H9 (cell line): ENCODE measurements at regions not wholly inside any gene's neighbourhood (a gene's known extent, or its start where the extent isn't known, plus 50 kb on each side); places are given as distances from the start of the nearest gene placed in this dataset.
"Not testable (repeated sequence)": the region's sequence is repeated elsewhere in the genome, so short reads cannot be mapped to it uniquely, and the experiment has no call there.

Experiments
- DNase-seq: peaks from one replicate; pipeline ENCODE4 v3.0.0-alpha.2; 2017
- H2AFZ ChIP-seq: one replicate; pipeline ENCODE4 v1.6.1; 2013; ENCODE audit warnings: mild to moderate bottlenecking, low read length, control low read depth, moderate library complexity
- H2AK5ac ChIP-seq: 2 replicates; pipeline ENCODE4 v1.6.1; 2013; ENCODE audit warnings: low read length, control low read depth, mixed read lengths; ENCODE audit not compliant: insufficient read length
- H2BK120ac ChIP-seq: one replicate; pipeline ENCODE4 v1.6.1; 2013; ENCODE audit warnings: low read depth, mild to moderate bottlenecking, low read length, control low read depth, inconsistent platforms; ENCODE audit not compliant: poor library complexity, severe bottlenecking
- H2BK12ac ChIP-seq: 2 replicates; pipeline ENCODE4 v1.6.1; 2013; ENCODE audit warnings: low read length, control low read depth, mixed read lengths, low read depth; ENCODE audit not compliant: insufficient read length
- H2BK15ac ChIP-seq: 2 replicates; pipeline ENCODE4 v1.6.1; 2013; ENCODE audit warnings: low read depth, low read length, control low read depth
- H2BK20ac ChIP-seq: one replicate; pipeline ENCODE4 v1.6.1; 2013; ENCODE audit warnings: low read depth, mild to moderate bottlenecking, low read length, control low read depth, inconsistent platforms; ENCODE audit not compliant: poor library complexity, severe bottlenecking
- H2BK5ac ChIP-seq: 2 replicates; pipeline ENCODE4 v1.6.1; 2013; ENCODE audit warnings: low read length, control low read depth, mixed read lengths; ENCODE audit not compliant: insufficient read length
- H3K14ac ChIP-seq: 2 replicates; pipeline ENCODE4 v1.6.1; 2013; ENCODE audit warnings: low read length, control low read depth; ENCODE audit not compliant: insufficient read depth
- H3K18ac ChIP-seq: 2 replicates; pipeline ENCODE4 v1.6.1; 2013; ENCODE audit warnings: low read depth, mild to moderate bottlenecking, mixed read lengths, low read length, control low read depth; ENCODE audit not compliant: insufficient read length
- H3K23ac ChIP-seq: 2 replicates; pipeline ENCODE4 v1.6.1; 2013; ENCODE audit warnings: low read length, control low read depth, mixed read lengths, low read depth; ENCODE audit not compliant: insufficient read length
- H3K23me2 ChIP-seq: 2 replicates; pipeline ENCODE4 v1.6.1; 2013; ENCODE audit warnings: low read depth, mild to moderate bottlenecking, mixed read lengths, low read length, control low read depth; ENCODE audit not compliant: insufficient read length, poor library complexity, severe bottlenecking
- H3K27ac ChIP-seq: 2 replicates; pipeline ENCODE4 v1.5.1; 2013; ENCODE audit warnings: low read length, control low read depth, mixed read lengths, low read depth; ENCODE audit not compliant: insufficient read length
- H3K27me3 ChIP-seq: 2 replicates; pipeline ENCODE4 v1.6.1; 2013; ENCODE audit warnings: low read length, control low read depth, inconsistent platforms; ENCODE audit not compliant: insufficient read depth
- H3K4ac ChIP-seq: 2 replicates; pipeline ENCODE4 v1.6.1; 2013; ENCODE audit warnings: low read depth, mild to moderate bottlenecking, control low read depth, inconsistent platforms, low read length, moderate library complexity
- H3K4me1 ChIP-seq: 2 replicates; pipeline ENCODE4 v1.6.1; 2013; ENCODE audit warnings: low read length, control low read depth, inconsistent platforms; ENCODE audit not compliant: insufficient read depth
- H3K4me2 ChIP-seq: 2 replicates; pipeline ENCODE4 v1.6.1; 2013; ENCODE audit warnings: low read length, control low read depth, mixed read lengths; ENCODE audit not compliant: insufficient read length, insufficient read depth
- H3K56ac ChIP-seq: 2 replicates; pipeline ENCODE4 v1.6.1; 2013; ENCODE audit warnings: low read depth, mild to moderate bottlenecking, mixed read lengths, low read length, control low read depth; ENCODE audit not compliant: insufficient read length
- H3K79me1 ChIP-seq: 2 replicates; pipeline ENCODE4 v1.6.1; 2013; ENCODE audit warnings: low read depth, mild to moderate bottlenecking, moderate library complexity, low read length, control low read depth, inconsistent platforms; ENCODE audit not compliant: insufficient read depth, poor library complexity, severe bottlenecking
- H3K79me2 ChIP-seq: 2 replicates; pipeline ENCODE4 v1.6.1; 2013; ENCODE audit warnings: low read length, control low read depth, inconsistent platforms; ENCODE audit not compliant: insufficient read depth
- H3K9ac ChIP-seq: 2 replicates; pipeline ENCODE4 v1.6.1; 2013; ENCODE audit warnings: low read length, control low read depth, mixed read lengths; ENCODE audit not compliant: insufficient read length; ENCODE audit errors: extremely low read depth
- H3K9me3 ChIP-seq: one replicate; pipeline ENCODE4 v1.6.1; 2013; ENCODE audit warnings: low read depth, low read length, inconsistent platforms; ENCODE audit not compliant: control insufficient read depth
- H3T11ph ChIP-seq: one replicate; pipeline ENCODE4 v1.6.1; 2013; ENCODE audit warnings: mild to moderate bottlenecking, low read length, control low read depth, inconsistent platforms
- H4K20me1 ChIP-seq: one replicate; pipeline ENCODE4 v1.6.1; 2013; ENCODE audit not compliant: control insufficient read depth, insufficient read length, insufficient read depth
- H4K5ac ChIP-seq: 2 replicates; pipeline ENCODE4 v1.6.1; 2013; ENCODE audit warnings: low read depth, mild to moderate bottlenecking, mixed read lengths, low read length, control low read depth; ENCODE audit not compliant: insufficient read length
- H4K8ac ChIP-seq: replicated peaks from 2 replicates; pipeline ENCODE4 v1.6.1; 2013; ENCODE audit warnings: low read length, control low read depth, mixed read lengths, low read depth; ENCODE audit not compliant: insufficient read length
- H4K91ac ChIP-seq: 2 replicates; pipeline ENCODE4 v1.6.1; 2013; ENCODE audit warnings: low read depth, mild to moderate bottlenecking, moderate library complexity, mixed read lengths, low read length, control low read depth; ENCODE audit not compliant: insufficient read length
- H3K27ac Mint-ChIP-seq, 3 experiments: 2 replicates in 2 of 3; 3 replicates in 1 of 3; pipeline ENCODE4 v1.8.0; 2020 to 2021; ENCODE audit warnings: mixed read lengths in 3 of 3, mild to moderate bottlenecking in 1 of 3, moderate library complexity in 1 of 3
- H3K27me3 Mint-ChIP-seq: 2 replicates; pipeline ENCODE4 v1.8.0; 2021; ENCODE audit warnings: low read depth, mild to moderate bottlenecking, moderate library complexity, mixed read lengths
- H3K36me3 Mint-ChIP-seq, 3 experiments: 2 replicates in 2 of 3; 3 replicates in 1 of 3; pipeline ENCODE4 v1.8.0; 2020 to 2021; ENCODE audit warnings: low read depth in 3 of 3, mixed read lengths in 3 of 3; ENCODE audit not compliant: insufficient read depth in 1 of 3
- H3K4me1 Mint-ChIP-seq, 2 experiments: 2 replicates each; pipeline ENCODE4 v1.8.0; 2020; ENCODE audit warnings: mixed read lengths in 2 of 2
- H3K4me3 Mint-ChIP-seq, 2 experiments: 2 replicates in 1 of 2; 3 replicates in 1 of 2; pipeline ENCODE4 v1.8.0; 2020 to 2021; ENCODE audit warnings: mild to moderate bottlenecking in 2 of 2, mixed read lengths in 2 of 2, moderate library complexity in 1 of 2
- H3K9me3 Mint-ChIP-seq, 2 experiments: 2 replicates in 1 of 2; 3 replicates in 1 of 2; pipeline ENCODE4 v1.8.0; 2020; ENCODE audit warnings: mild to moderate bottlenecking in 2 of 2, mixed read lengths in 2 of 2, moderate library complexity in 1 of 2
- WGBS: extraction: QIAGEN DNeasy Blood & Tissue Kit; methylation state at CpG from one replicate; pipeline ENCODE4 v1.1.7; 2013; ENCODE audit warnings: missing lambda C conversion rate, low lambda C conversion rate, mixed read lengths; ENCODE audit not compliant: insufficient read length; ENCODE audit errors: extremely low coverage; 5-methylcytosine and 5-hydroxymethylcytosine counted together
- TF ChIP-seq, protein P1 (sequence below): fragments of 200-600 bp; sonication (generic); conservative IDR thresholded peaks from 3 replicates; pipeline ENCODE4 v1.8.0; 2021; ENCODE audit warnings: antibody characterized with exemption, mild to moderate bottlenecking

DNA sequence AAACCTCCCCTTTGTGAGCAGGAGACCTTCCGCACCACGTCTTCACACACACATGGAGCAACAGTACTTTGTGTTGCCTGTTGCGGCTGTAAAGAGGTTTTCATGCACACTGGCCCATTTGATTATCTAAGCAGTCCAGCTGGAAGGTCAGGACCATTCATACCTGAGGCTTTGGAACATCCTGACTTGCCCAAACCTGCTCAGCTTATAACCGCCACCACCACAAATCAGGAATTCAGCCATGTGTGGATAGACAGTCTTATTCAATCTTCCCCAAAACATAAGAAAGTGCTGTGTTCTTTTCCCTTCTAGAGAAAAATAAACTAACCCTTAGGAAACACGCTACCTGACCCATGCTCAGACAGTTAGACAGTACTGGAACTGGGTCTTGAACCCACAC is 81.6 kb upstream of the XYLT1 start:
- Histone ChIP-seq H3K23ac (no peak overlapping the region), H2BK20ac (no peak overlapping the region), H3K4ac (no peak overlapping the region), H3K56ac (no peak overlapping the region), H4K91ac (no peak overlapping the region), H3K79me1 (no peaks in the 10 kb centered on the region), H3T11ph (no peak overlapping the region), H3K23me2 (no peaks in the 10 kb centered on the region), H2BK12ac (no peak overlapping the region), H2AFZ (no peak overlapping the region), H3K79me2 (no peaks in the 10 kb centered on the region), H3K18ac (no peak overlapping the region), H2BK15ac (no peak overlapping the region), H3K9me3 (no peaks in the 10 kb centered on the region), H3K27me3 (no peaks in the 10 kb centered on the region), H2AK5ac (no peak overlapping the region), H3K4me1 (no peaks in the 10 kb centered on the region), H3K14ac (no peak overlapping the region), H3K27ac (no peak overlapping the region), H4K8ac (no peak overlapping the region), H3K4me2 (no peak overlapping the region), H4K5ac (no peak overlapping the region), H2BK5ac (no peak overlapping the region), H3K9ac (no peak overlapping the region), H4K20me1 (no peaks in the 10 kb centered on the region), H2BK120ac (no peak overlapping the region)
- TF ChIP-seq, protein P1, sequence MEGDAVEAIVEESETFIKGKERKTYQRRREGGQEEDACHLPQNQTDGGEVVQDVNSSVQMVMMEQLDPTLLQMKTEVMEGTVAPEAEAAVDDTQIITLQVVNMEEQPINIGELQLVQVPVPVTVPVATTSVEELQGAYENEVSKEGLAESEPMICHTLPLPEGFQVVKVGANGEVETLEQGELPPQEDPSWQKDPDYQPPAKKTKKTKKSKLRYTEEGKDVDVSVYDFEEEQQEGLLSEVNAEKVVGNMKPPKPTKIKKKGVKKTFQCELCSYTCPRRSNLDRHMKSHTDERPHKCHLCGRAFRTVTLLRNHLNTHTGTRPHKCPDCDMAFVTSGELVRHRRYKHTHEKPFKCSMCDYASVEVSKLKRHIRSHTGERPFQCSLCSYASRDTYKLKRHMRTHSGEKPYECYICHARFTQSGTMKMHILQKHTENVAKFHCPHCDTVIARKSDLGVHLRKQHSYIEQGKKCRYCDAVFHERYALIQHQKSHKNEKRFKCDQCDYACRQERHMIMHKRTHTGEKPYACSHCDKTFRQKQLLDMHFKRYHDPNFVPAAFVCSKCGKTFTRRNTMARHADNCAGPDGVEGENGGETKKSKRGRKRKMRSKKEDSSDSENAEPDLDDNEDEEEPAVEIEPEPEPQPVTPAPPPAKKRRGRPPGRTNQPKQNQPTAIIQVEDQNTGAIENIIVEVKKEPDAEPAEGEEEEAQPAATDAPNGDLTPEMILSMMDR = no peak
- DNase-seq = no peak
- WGBS = no CpG with 5 or more reads among the region's 5 CpGs
- H3K27ac Mint-ChIP-seq = no peak overlapping the region
- H3K4me1 Mint-ChIP-seq = no peaks in the 10 kb centered on the region; a peak in 1 of 4 replicates
- no peaks in the 10 kb centered on the region for H3K36me3 Mint-ChIP-seq
- peaks cover 2% of the 10 kb centered on the region; the same call in 1 of the 2 replicates for H3K27me3 Mint-ChIP-seq
- H3K4me3 Mint-ChIP-seq = no peak overlapping the region
- no peaks in the 10 kb centered on the region for H3K9me3 Mint-ChIP-seq

DNA sequence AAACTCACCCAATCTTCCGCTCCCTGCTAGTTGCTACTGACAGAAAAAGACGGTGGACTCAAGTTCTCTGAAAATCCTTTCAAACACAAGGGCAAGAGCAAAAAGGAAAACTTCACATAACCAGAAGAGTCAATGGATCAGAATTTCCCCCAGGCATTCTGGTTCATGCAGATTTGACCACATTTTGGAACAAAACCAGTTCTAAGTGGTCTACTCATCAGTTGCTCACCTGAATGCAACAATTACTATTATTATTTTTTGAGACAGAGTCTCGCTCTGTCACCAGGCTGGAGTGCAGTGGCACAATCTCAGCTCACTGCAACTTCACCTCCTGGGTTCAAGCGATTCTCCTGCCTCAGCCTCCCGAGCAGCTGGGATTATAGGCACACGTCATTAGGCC is 80.9 kb upstream of the XYLT1 start:
- H3K4me2 ChIP-seq, H3K23me2 ChIP-seq, H3K4me1 ChIP-seq, H3K79me1 ChIP-seq, H3K27me3 Mint-ChIP-seq, H3K4ac ChIP-seq, H3K36me3 Mint-ChIP-seq, H3K14ac ChIP-seq, DNase-seq, H3K23ac ChIP-seq, H3K4me3 Mint-ChIP-seq, H4K20me1 ChIP-seq, H2AFZ ChIP-seq, H2BK5ac ChIP-seq, H3K4me1 Mint-ChIP-seq, H3K9me3 ChIP-seq, H3K27me3 ChIP-seq, H3K27ac Mint-ChIP-seq, H3K18ac ChIP-seq, H3K9me3 Mint-ChIP-seq, H2BK15ac ChIP-seq, H3K56ac ChIP-seq, H2BK120ac ChIP-seq, H2BK20ac ChIP-seq, H4K8ac ChIP-seq, H2AK5ac ChIP-seq, H3K79me2 ChIP-seq, H3K27ac ChIP-seq, H4K91ac ChIP-seq, H3T11ph ChIP-seq, H2BK12ac ChIP-seq, H3K9ac ChIP-seq, H4K5ac ChIP-seq: not testable (repeated sequence)
- WGBS = no CpG with 5 or more reads among the region's 6 CpGs
